GM21528 (cell line): ENCODE measurements at regions not wholly inside any gene's neighbourhood (a gene's known extent, or its start where the extent isn't known, plus 50 kb on each side); places are given as distances from the start of the nearest gene placed in this dataset.
"Not testable (repeated sequence)": the region's sequence is repeated elsewhere in the genome, so short reads cannot be mapped to it uniquely, and the experiment has no call there.

ENCODE experiments used
- ATAC-seq: cut with Tn5 transposase; IDR thresholded peaks from one replicate; pipeline ENCODE4 v1.9.1; 2021; ENCODE audit warnings: mild to moderate bottlenecking, moderate library complexity; ENCODE audit not compliant: unreplicated experiment, low FRiP score

DNA sequence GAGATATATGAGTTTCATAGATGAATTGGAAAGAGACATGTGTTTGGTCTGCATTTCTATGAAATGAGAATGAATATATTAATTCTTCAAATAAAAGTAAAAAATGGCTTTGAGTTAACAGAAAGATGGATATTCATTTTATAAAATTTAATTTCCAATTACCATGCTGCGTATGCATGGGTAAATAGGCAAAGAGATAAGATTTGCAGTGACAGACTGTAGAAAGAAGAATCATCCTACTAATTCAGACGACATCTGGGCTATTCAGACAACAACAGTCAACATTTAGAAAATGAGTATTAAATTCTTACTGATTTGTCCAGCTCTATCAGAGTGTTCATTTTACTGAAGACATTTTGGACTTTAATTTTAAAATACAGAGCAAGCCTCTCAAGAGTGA lies 602.2 kb upstream of the NRSN1 start:
- ATAC-seq, result no peak

DNA sequence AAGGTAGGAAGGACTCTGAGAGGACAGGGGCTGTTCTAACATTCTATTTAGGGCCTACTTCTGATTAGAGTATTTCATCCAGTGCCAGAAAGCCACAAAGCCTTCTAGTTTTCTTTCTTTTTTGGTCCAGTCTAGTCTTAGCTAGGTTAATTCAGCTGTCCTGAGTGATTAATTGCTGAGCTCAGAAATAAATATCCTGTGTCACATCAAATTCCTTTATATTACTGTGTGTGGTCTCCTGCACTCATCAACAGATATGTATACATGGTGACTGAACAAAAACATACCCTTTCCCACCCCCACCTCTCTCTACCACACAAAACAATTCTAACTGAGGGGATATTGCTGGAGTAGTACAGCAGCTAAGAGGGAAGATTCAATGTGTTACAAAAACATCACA lies 601.5 kb upstream of the NRSN1 start:
- ATAC-seq, result no peak

DNA sequence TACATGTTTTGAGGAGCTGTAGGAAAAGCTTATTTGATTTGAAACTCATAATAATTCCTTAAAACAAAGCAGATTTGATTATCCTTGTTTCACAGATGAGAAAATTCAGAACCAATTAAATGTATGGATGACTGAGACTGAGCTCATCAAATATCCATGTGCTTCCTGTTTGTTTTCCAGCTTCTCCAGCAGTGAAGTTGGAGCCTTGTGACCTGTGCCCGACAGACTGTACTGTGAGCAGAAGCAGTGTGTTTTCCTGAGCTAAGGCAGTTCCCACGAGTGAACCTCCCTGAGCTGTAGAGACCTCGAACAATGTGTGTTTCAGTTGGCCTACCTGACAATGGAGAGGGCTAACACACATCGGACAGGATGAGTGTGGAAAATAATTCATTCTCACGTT lies 599.5 kb upstream of the NRSN1 start:
- ATAC-seq, result no peak

DNA sequence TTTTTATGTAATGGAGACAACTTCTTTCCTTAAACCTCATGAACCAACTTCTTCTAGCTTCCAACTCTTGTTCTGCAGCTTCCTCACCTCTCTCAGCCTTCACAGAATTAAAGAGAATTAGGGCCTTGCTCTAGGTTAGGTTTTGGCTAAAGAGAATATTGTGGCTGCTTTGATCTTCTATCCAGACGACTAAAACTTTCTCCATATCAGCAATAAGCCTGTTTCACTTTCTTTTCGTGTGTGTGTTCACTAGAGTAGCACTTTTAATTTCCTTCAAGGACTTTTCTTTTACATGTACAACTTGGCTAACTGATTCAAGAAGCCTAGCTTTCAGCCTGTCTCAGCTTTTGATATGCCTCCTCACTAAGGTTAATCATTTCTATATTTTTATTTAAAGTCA lies 596.1 kb upstream of the NRSN1 start:
- ATAC-seq, result no peak

DNA sequence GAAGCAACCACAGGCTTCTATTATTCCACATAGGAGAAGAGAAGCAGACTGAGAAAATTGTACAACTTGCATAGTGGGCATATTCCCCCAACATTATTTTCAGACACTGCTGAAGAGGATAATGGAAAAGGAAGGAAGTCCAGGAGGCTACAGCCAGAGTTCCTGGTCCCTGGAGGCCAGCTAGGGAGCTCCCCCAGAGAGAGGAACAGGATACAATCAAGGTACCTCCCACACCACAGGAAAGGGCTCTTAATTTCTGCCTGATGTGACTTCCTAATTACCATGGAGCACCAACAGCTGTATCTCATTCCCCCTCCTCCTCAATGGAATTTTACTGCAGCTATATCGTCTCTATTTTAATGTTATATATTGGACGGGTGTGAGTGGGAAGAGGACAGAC lies 594.3 kb upstream of the NRSN1 start:
- ATAC-seq, result no peak

DNA sequence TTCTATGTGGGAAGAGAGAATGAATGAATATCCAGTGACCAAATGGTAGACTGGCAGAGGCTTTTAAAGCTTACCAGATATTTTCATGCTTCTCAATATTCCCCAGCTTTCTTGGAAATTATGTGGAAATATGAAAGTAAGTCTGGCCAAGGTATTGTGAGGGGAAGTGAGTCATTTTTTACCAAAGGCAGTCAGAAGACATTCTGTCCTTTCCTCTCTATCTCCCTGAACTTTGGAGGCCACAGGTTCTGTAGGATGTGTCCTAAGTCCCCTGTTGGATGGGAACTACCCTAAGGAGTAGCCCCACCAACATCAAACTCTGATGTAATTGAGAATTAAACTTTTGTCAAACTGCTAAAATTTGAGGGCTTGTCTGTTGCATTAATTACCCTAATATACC lies 593.8 kb upstream of the NRSN1 start:
- ATAC-seq, result no peak

DNA sequence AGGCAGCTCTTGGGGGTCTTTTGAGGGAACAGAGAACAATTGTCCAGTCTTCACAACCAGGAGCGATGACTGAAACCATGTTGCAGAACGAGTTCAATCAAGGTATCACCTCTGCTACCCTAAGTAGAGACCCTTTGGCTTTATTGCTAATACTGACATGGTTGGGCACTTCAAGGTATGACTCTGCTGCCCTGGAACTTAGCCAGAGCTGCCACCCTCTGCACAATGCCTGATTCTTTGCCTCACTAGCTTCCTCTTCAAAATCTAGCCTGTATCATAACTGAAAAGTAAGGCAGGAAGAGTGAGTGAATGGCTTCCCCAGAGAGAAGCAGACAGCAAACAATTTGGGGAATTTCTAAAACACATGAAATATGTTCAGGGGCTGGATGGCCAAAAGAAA lies 592.7 kb upstream of the NRSN1 start:
- ATAC-seq, result no peak

DNA sequence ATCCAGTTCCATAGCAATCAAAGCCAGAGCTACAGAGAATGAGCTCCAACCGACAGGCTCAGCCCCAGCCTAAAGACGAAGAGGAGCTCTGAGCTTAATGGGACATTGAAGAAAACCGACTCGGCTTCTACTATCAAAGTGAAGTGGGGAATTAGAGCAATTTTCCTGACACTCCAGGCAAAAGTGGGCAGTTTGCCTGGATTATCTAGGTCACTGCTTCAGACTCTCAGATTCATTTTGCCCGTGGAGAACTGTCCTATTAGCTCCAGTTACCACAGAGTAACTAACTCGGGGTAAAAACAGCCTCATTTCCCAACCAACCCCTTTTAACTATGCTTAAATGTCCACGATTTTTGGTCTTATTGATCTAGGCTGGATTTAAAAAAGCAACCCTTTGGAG lies 592.1 kb upstream of the NRSN1 start:
- no peak for ATAC-seq

DNA sequence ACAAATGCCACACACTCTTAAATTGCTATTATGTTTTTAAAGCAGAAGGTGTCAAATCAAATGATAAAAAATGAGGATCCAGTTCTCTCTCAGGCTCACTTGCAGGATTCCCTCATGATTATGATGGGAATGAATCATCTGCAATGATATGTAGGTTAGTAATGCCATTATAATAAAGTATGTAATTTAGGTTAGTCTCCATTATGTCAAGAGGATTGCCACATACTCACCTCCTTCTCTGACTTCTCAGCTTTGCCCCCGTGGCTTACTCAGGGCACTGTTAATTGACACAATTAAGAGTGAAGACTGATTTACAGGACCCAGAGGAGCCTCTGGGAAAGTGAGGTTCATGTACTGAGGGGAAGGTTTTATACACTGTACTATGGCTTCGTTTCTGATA lies 591.7 kb upstream of the NRSN1 start:
- no peak for ATAC-seq

DNA sequence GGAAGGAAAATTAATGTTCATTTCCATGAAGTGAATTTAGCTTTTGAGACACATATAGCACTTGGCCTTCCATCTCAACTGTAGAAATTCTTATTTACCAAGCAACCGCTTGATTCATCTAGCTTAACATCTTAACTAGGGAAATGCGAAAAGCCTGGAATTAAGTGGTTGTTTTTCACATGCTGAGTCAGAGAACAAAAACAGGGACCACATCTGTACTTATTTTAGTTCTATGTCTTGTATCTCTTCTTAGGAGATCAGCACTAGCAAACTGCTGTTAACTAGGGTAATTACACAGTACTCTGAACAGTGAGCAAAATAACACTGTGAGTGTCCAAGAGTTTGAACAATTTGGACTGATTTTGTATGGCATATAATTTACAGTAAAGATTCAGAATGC lies 590.9 kb upstream of the NRSN1 start:
- ATAC-seq, result no peak

DNA sequence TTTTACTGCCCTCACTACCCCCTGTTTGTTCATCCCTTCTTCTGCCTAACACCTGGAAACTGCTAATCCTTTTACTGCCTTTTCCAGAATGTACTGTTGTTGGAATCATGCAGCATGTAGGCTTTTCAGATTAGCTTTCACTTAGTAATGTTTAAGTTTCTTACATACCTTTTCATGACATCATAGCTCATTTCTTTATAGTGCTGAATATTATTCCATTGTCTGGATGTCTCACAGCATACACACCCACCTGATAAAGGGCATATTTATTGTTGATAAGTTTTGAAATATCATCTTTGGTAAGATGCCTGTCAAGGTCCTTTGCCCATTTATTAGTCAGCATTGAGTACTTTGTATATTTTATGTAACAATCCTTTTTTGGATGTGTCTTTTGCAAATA lies 588.2 kb upstream of the NRSN1 start:
- no peak for ATAC-seq

DNA sequence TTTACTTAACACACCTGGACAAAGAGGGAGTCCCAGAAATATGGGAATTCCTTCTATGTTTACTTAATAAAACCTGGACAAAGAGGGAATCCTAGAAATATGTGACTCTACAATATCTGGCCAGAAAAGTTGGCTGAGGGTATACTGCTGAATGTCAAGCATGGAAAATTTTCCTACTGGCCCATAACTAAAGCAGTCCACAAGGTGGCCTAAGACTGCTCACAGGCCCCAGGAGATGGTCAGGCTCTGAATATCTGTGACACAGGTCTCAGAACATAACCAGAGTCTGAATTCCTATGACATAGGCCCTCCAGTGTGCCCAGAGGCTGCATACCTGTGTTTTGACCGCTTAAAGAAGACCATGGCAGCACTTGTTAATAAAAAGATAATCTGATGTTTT lies 578.2 kb upstream of the NRSN1 start:
- no peak for ATAC-seq

DNA sequence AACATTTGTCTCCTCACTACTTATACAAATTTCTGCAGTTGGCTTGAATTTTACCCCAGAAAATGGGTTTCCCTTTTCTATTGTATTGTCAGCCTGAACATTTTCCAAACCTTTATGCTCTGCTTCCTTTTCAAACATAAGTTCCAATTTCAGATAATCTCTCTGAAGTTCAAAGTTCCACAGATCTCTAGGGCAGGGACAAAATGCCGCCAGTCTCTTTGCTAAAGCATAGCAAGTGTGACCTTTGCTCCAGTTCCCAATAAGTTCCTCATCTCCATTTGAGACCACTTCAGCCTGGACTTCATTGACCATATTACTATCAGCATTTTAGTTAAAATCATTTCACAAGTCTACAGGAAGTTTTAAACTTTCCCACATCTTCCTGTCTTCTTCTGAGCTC lies 571.1 kb upstream of the NRSN1 start:
- ATAC-seq, result not testable (repeated sequence)

DNA sequence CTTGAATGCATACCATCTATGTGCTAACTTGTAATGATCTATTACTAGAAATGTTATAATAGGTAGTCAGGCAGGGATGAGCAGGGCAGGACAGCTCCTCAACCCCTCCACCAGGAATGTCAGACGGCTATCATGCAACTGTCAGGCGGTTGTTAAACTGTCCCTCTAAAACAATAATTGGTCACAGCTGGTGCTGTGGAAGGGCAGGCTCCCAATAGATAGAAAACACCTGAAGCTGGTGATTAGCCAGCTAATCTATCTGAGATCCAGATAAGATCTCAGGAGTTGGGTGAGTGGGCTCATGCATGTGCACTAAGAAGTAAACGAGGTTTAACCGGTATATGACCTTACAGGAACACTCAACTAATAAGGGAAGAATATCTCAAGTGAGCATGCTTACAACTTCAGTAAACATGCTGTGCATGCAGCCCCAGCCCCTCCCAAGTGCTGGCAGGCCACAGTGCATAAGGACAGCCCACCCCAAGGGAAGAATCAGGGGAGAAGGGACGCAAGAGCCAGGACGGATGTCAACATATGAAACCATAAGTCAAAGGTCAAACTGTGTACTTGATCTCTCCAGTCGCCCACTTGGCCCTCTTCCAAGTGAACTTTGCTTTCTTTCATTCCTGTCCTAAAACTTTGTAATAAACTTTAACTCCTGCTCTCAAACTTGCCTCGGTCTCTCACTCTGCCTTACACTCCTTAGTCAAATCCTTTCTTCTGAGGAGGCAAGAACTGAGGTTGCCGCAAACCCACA lies 566.2 kb upstream of the NRSN1 start:
- no peak for ATAC-seq

DNA sequence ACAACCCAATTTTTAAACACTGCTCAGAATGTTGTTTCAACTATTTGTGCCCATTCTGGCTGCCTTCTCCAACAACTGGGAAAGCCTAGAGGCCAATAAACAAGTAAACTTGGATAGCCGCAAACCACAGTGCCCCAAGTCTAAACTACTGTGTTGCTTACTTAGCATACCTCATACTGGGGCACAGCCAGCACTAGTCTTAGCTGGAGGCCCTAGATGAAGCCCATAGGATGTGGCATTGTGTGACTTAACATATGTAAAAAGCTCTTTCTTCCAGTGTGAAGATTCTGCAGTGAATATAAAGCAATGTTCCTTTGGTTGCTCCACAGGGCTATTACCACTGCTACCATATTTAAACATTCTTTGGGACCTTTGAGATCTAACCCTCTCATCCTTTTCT lies 564.3 kb upstream of the NRSN1 start:
- no peak for ATAC-seq

DNA sequence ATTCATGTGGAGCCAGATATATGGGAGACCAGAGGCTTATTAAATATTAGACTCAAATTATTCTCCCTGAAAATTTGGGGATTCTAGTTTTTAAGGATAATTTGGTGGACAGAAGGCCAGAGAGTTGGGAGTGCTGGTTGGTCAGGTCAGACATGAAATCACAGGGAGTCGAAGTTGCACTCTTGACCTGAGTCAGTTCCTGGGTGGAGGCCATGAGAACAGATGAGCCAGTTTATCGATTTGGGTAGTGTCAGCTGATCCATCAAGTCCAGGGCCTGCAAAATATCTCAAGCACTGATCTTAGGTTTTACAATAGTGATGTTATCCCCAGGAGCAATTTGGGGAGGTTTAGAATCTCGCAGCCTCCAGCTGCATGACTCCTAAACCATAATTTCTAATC lies 563.5 kb upstream of the NRSN1 start:
- no peak for ATAC-seq

DNA sequence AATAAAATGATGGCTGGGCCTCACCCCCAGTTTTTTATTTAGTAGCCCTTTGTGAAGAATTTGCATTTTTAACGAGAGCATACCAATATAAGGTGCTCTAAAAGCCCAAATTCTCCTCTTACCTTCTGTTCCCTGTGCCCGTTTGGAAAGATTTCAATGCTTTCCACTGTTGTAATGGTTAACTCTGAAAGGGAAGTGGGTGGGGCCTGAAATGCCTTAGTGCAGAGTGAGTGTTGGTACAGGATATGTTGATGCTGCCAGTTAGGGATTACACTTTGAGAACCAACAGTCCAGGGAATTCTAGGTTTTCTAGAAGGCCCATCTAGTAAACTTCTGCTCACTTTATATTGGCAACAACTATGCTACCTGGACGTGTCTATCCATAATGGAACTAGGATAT lies 562.7 kb upstream of the NRSN1 start:
- ATAC-seq, result no peak

DNA sequence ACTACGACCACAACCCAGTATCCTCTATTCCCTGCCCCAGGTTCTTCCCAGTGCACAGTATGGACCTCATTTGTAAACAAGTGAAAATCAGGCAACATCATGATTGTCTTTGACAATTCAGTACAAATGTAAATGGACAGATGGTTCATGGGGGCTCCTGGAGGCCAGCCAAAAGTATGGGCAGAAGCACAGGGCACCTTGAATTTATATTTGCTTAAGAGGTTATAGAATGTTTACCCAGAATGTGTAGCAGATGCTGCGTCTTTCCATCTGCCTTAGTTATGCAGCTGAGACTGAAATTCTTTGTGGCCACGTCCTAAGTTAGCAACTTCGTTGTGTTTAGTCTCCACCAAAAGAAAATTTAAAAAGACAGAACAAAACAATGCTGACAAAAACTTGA lies 559.6 kb upstream of the NRSN1 start:
- no peak for ATAC-seq

DNA sequence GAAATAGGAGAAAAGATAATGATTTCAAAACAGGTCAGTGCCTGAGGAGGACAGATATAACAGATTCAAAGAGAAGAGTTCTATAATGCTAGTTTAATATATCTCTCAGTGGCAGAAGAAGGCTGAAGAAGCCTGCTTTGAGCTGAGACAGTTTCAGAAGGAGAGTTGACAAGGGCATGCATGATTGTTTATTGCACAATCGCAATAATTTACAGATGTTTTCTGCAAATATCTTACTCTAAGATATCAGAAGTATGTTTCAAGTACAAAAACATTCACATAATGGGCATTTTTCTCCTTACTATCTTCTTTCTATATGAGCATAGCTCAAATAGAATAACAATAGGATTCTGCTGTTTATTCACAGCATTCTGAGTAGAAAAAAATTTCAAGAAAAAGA lies 557.7 kb upstream of the NRSN1 start:
- ATAC-seq, result no peak

DNA sequence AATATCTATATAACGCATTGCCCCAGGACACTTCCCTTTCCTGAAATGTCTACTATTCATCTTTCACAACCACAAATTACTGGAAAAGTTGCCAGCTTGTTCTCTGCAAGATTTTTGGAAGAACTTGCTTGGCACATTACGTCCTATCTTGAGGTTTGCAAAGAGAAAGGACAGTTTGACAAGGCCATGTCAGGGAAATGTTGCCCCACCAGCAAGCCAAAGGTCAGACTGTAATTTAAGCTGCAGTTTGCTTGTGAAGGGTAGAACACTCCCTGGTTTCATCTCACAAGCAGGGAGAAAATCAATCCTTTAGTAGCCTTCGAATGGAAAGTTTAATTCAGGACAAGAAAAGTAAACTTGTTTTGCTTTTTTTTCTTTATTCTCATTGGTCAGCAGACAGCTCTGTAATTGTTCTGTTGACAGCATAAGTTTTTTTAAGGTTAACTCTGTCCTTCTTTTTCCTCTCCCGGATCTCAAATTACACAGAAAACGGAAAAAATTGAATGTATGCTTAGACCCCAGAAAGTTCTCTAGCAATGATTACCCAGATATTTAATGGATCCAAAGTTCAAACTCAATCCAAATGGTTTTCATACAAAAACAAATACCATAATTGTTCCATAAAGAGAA lies 541.8 kb upstream of the NRSN1 start:
- no peak for ATAC-seq

DNA sequence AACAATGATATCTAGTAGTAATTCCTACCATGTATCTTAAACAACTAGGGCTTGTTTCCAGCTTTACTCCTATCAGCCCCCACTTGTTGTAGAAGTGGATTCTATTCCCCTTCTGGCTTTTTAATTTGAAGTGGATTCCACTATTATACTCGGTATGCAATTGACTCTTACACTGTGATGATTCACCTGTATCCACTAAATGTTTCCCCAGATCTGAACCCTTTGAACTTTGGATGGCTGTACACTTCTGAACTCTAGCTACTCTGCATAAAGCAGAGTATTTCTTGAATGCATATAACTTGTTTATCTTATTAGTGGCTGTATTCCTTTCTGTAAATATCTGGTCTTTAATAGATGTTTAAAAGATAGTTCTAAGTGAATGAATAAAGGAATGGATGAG lies 538.4 kb upstream of the NRSN1 start:
- no peak for ATAC-seq

DNA sequence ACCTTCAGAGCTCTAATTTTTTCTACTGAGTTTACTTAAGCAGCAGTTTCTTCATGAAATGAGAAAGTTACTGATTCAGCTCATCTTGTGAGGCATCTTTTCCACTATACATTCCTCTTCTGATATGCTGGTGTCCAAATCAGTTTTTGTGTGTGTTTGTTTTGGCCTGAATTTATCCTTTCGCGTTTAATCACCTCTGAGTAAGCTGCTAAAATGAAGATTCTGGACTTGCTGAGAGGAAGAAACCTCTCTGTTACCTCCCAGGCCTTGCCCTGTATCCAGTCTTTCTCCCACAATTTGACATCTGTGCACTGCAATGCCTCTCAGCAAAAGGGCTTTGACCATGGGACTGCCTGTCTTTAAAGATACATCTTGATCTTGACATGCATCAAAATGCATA lies 536.2 kb upstream of the NRSN1 start:
- no peak for ATAC-seq
